ENCODE measurements at regions not wholly inside any gene's neighbourhood (a gene's known extent, or its start where the extent isn't known, plus 50 kb on each side); places are given as distances from the start of the nearest gene placed in this dataset.

GRCh38 chr16:55113210-55113609 is 182.5 kb downstream of the IRX5 start:
- no peak for DNase-seq (ENCODE audit: extremely low read depth in 1 of 4, low spot score in 3 of 4)
- ChIA-PET POLR2A (interaction anchor here (0.7 kb wide), 1 partner anchor 247 kb away, joined by 3 read pairs; no protein-coding TSS in a partner anchor), CTCF (ENCODE audit: low intra/inter-chr PET ratio) (no interaction called here)
- no TSS peak for BruUV-seq (replicated peaks)
- H3K4me3 ChIP-seq: no peak overlapping the region
- intact Hi-C loops (cut with micrococcal nuclease) (loop anchor here (10.0 kb wide), 1 partner anchor 142 kb away; no protein-coding TSS in a partner anchor), in situ Hi-C loops (cut with MboI) (no loop called here)
- no peaks in the 10 kb centered on the region for H3K36me3 ChIP-seq (ENCODE audit: control insufficient read depth, insufficient read depth, low read length)
- no peaks in the 10 kb centered on the region for H3K4me1 ChIP-seq (replicated peaks in 1 of 2; ENCODE audit: control insufficient read depth in 2 of 2, insufficient read depth in 2 of 2, low read length in 2 of 2)
- no peaks in the 10 kb centered on the region for H3K9me1 ChIP-seq (ENCODE audit: control insufficient read depth, insufficient read depth, low read length)
- ATAC-seq: no peak
- no peaks in the 10 kb centered on the region for H3K79me2 ChIP-seq (ENCODE audit: control insufficient read depth, insufficient read depth, low read length)
- H3K27ac ChIP-seq (ENCODE audit: extremely low read depth, low read depth, low read length): no peak overlapping the region
- H3K9ac ChIP-seq (ENCODE audit: insufficient read depth in 1 of 2, low read depth in 2 of 2, low read length in 2 of 2): no peak overlapping the region
- no peak for FAIRE-seq
- no peak overlapping the region for H2AFZ ChIP-seq (ENCODE audit: low read depth, low read length)
- TF ChIP-seq ZNF133 (CRISPR knock-in tag; IDR thresholded peaks at IDR 0.05) (no peak), ZNF197 (CRISPR knock-in tag; IDR thresholded peaks at IDR 0.05; ENCODE audit: low read depth) (no peak), SPI1 (IDR thresholded peaks at IDR 0.05; ENCODE audit: borderline replicate concordance, low read depth, low read length) (no peak)
- H4K20me1 ChIP-seq (replicated peaks; ENCODE audit: control insufficient read depth, insufficient read depth, low read length): 0 out of 2 replicates have a peak, but pooled peaks cover 3% of the 10 kb centered on the region
- H3K27me3 ChIP-seq (ENCODE audit: control insufficient read depth in 2 of 2, insufficient read depth in 2 of 2, low read length in 2 of 2): peaks cover 0 to 10% of the 10 kb centered on the region in 2 experiments; a peak in 3 of 5 replicates
- 0% methylated on average over 2 of the region's 2 CpGs for WGBS (ENCODE audit: insufficient coverage, low coverage, missing lambda C conversion rate)
- no peaks in the 10 kb centered on the region for H3K9me3 ChIP-seq (replicated peaks; ENCODE audit: control insufficient read depth, insufficient read depth, low read depth, low read length)
- no peak overlapping the region for H3K4me2 ChIP-seq (ENCODE audit: insufficient read depth, low read length)

- Histone ChIP-seq H2AFZ (ENCODE audit: low read depth, low read length) (no peak overlapping the region), H3K79me2 (ENCODE audit: control insufficient read depth, insufficient read depth, low read length) (no peaks in the 10 kb centered on the region), H3K9me3 (replicated peaks; ENCODE audit: control insufficient read depth, insufficient read depth, low read depth, low read length) (no peaks in the 10 kb centered on the region), H3K9ac (ENCODE audit: insufficient read depth in 1 of 2, low read depth in 2 of 2, low read length in 2 of 2) (no peak overlapping the region), H4K20me1 (replicated peaks; ENCODE audit: control insufficient read depth, insufficient read depth, low read length) (0 out of 2 replicates have a peak, but pooled peaks cover 3% of the 10 kb centered on the region), H3K4me3 (no peak overlapping the region), H3K4me1 (replicated peaks in 1 of 2; ENCODE audit: control insufficient read depth in 2 of 2, insufficient read depth in 2 of 2, low read length in 2 of 2) (no peaks in the 10 kb centered on the region), H3K4me2 (ENCODE audit: insufficient read depth, low read length) (no peak overlapping the region), H3K36me3 (ENCODE audit: control insufficient read depth, insufficient read depth, low read length) (no peaks in the 10 kb centered on the region), H3K27me3 (ENCODE audit: control insufficient read depth in 2 of 2, insufficient read depth in 2 of 2, low read length in 2 of 2) (peaks cover 0 to 4% of the 10 kb centered on the region in 2 experiments; a peak in 2 of 5 replicates), H3K9me1 (ENCODE audit: control insufficient read depth, insufficient read depth, low read length) (no peaks in the 10 kb centered on the region), H3K27ac (ENCODE audit: extremely low read depth, low read depth, low read length) (no peak overlapping the region)
- 0% methylated on average over 2 of the region's 2 CpGs for WGBS (ENCODE audit: insufficient coverage, low coverage, missing lambda C conversion rate)
- BruUV-seq (replicated peaks): no TSS peak
- ATAC-seq (no peak), DNase-seq (ENCODE audit: extremely low read depth in 1 of 4, low spot score in 3 of 4) (no peak), FAIRE-seq (no peak)
- CTCF ChIA-PET (ENCODE audit: low intra/inter-chr PET ratio): no interaction called here
- POLR2A ChIA-PET: no interaction called here
- intact Hi-C loops (cut with micrococcal nuclease): loop anchor here (10.0 kb wide), 1 partner anchor 139 kb away; no protein-coding TSS in a partner anchor
- in situ Hi-C loops (cut with MboI): no loop called here
- no peak for TF ChIP-seq SAFB (IDR thresholded peaks at IDR 0.05; ENCODE audit: borderline replicate concordance, low read depth, low read length)
- no peak for TF ChIP-seq HIVEP1 (CRISPR knock-in tag; IDR thresholded peaks at IDR 0.05)
- TF ChIP-seq, protein P1, sequence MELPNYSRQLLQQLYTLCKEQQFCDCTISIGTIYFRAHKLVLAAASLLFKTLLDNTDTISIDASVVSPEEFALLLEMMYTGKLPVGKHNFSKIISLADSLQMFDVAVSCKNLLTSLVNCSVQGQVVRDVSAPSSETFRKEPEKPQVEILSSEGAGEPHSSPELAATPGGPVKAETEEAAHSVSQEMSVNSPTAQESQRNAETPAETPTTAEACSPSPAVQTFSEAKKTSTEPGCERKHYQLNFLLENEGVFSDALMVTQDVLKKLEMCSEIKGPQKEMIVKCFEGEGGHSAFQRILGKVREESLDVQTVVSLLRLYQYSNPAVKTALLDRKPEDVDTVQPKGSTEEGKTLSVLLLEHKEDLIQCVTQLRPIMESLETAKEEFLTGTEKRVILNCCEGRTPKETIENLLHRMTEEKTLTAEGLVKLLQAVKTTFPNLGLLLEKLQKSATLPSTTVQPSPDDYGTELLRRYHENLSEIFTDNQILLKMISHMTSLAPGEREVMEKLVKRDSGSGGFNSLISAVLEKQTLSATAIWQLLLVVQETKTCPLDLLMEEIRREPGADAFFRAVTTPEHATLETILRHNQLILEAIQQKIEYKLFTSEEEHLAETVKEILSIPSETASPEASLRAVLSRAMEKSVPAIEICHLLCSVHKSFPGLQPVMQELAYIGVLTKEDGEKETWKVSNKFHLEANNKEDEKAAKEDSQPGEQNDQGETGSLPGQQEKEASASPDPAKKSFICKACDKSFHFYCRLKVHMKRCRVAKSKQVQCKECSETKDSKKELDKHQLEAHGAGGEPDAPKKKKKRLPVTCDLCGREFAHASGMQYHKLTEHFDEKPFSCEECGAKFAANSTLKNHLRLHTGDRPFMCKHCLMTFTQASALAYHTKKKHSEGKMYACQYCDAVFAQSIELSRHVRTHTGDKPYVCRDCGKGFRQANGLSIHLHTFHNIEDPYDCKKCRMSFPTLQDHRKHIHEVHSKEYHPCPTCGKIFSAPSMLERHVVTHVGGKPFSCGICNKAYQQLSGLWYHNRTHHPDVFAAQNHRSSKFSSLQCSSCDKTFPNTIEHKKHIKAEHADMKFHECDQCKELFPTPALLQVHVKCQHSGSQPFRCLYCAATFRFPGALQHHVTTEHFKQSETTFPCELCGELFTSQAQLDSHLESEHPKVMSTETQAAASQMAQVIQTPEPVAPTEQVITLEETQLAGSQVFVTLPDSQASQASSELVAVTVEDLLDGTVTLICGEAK (IDR thresholded peaks at IDR 0.05): no peak
- TF ChIP-seq, protein P1 (CRISPR knock-in tag; IDR thresholded peaks at IDR 0.05): no peak
These were observed 184.8 kb downstream of the IRX5 start for GRCh38 chr16:55115506-55115905.

Data from K562 (cell line).